Esophagus muscularis mucosa (tissue), 4 donors: ENCODE measurements at regions not wholly inside any gene's neighbourhood (a gene's known extent, or its start where the extent isn't known, plus 50 kb on each side); places are given as distances from the start of the nearest gene placed in this dataset.

Experiments used
- DNase-seq: peaks from one replicate; pipeline ENCODE4 v3.0.0-alpha.2; 2017; ENCODE audit errors: extremely low spot score
- H3K27ac ChIP-seq, 4 donors: fragments of 200-600 bp; sonication (generic); replicated peaks in 1 of 4; 1 replicate in 3 of 4; 2 replicates in 1 of 4; pipeline ENCODE4 v1.5.1; 2016 to 2019; ENCODE audit warnings: mild to moderate bottlenecking in 1 of 4
- H3K27me3 ChIP-seq, 4 donors: fragments of 200-600 bp; sonication (generic); one replicate each; pipeline versions ENCODE4 v1.5.1 to v1.6.0; 2016 to 2019
- H3K36me3 ChIP-seq, 4 donors: fragments of 200-600 bp; sonication (generic); one replicate each; pipeline ENCODE4 v1.5.1; 2016 to 2019
- H3K4me1 ChIP-seq, 4 donors: fragments of 200-600 bp; sonication (generic); one replicate each; pipeline ENCODE4 v1.5.1; 2016 to 2019
- H3K4me3 ChIP-seq, 4 donors: fragments of 200-600 bp; sonication (generic); 1 replicate in 2 of 4; 2 replicates in 2 of 4; pipeline ENCODE4 v1.5.1; 2016 to 2019; ENCODE audit warnings: mild to moderate bottlenecking in 4 of 4, moderate library complexity in 1 of 4
- H3K9me3 ChIP-seq, 4 donors: fragments of 200-600 bp; sonication (generic); 1 replicate in 3 of 4; 2 replicates in 1 of 4; pipeline ENCODE4 v1.5.1; 2016 to 2019
- EP300 ChIP-seq: sonication (generic); formaldehyde crosslinking; IDR thresholded peaks from one replicate; pipeline ENCODE4 v1.6.1; 2017; ENCODE audit warnings: antibody characterized with exemption
- POLR2A ChIP-seq: fragments of 450-650 bp; IDR thresholded peaks from one replicate; pipeline ENCODE4 v1.6.1; 2017; ENCODE audit warnings: antibody characterized with exemption, moderate library complexity, mild to moderate bottlenecking, low read depth
- POLR2AphosphoS5 ChIP-seq, 2 donors: sonication (generic); formaldehyde crosslinking; IDR thresholded peaks; one replicate each; pipeline ENCODE4 v1.6.1; 2017; ENCODE audit warnings: antibody characterized with exemption in 2 of 2
- WGBS: methylation state at CpG from one replicate; pipeline ENCODE4 v1.1.5; 2018; 5-methylcytosine and 5-hydroxymethylcytosine counted together
- intact Hi-C: fragments of 100-400 bp; cut with DNase I; formaldehyde crosslinking; loops from one replicate; pipeline ENCODE4 v1.15.1; 2023
- TF ChIP-seq, protein P1 (sequence below), 3 experiments: fragments of 200-600 bp in 2 of 3; fragments of 450-650 bp in 1 of 3; sonication (generic) in 2 of 3; IDR thresholded peaks; one replicate each; pipeline ENCODE4 v1.5.1; 2017 to 2019; ENCODE audit warnings: antibody characterized with exemption in 3 of 3, mild to moderate bottlenecking in 2 of 3, moderate library complexity in 1 of 3

DNA sequence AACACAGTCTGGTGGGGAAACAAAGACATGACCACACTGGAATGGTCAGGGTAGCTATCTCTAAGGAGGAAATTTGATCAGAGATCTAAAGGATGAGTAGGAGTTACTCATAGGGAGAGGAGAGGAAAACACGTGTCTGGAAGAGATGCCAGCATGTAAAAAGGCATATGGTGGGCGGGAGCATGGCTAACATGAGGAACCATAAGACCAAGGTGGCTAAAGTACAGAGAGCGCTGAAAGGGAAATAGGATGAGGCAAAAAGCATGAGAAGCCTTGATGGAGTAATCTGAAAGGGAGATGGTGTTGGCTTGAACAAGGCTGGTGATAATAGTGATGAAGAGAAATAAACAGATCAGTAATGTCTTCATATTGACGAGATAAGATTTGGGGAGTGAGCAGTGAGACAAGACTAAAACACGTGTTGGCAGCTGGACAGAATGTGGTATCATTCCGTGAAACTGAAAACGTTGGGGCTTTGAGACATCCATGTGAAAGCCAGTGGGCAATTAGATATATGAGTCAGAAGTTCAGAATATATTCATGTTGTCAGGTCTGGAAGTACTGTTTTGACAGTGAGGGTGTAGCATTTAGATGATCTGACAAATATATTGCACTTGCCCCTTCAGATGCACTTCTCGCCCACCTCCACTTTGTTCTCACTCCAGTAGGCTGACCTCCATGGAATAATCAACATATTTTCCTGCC is 209.1 kb upstream of the KCNN2 start:
- DNase-seq: no peak
- WGBS: 78% methylated on average over 8 of the region's 8 CpGs
- H3K9me3 ChIP-seq: peaks cover 0 to 9% (median 3%) of the 10 kb centered on the region in 4 donors
- no peak for TF ChIP-seq EP300
- TF ChIP-seq, protein P1, sequence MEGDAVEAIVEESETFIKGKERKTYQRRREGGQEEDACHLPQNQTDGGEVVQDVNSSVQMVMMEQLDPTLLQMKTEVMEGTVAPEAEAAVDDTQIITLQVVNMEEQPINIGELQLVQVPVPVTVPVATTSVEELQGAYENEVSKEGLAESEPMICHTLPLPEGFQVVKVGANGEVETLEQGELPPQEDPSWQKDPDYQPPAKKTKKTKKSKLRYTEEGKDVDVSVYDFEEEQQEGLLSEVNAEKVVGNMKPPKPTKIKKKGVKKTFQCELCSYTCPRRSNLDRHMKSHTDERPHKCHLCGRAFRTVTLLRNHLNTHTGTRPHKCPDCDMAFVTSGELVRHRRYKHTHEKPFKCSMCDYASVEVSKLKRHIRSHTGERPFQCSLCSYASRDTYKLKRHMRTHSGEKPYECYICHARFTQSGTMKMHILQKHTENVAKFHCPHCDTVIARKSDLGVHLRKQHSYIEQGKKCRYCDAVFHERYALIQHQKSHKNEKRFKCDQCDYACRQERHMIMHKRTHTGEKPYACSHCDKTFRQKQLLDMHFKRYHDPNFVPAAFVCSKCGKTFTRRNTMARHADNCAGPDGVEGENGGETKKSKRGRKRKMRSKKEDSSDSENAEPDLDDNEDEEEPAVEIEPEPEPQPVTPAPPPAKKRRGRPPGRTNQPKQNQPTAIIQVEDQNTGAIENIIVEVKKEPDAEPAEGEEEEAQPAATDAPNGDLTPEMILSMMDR (IDR thresholded peaks at IDR 0.05): no peak
- no peak for TF ChIP-seq POLR2AphosphoS5 (IDR thresholded peaks at IDR 0.05)
- TF ChIP-seq POLR2A: no peak
- H3K27me3 ChIP-seq: no peaks in the 10 kb centered on the region
- no peaks in the 10 kb centered on the region for H3K4me1 ChIP-seq
- no peak overlapping the region for H3K27ac ChIP-seq
- no peaks in the 10 kb centered on the region for H3K36me3 ChIP-seq
- H3K4me3 ChIP-seq: no peak overlapping the region
- intact Hi-C loops: no loop called here

DNA sequence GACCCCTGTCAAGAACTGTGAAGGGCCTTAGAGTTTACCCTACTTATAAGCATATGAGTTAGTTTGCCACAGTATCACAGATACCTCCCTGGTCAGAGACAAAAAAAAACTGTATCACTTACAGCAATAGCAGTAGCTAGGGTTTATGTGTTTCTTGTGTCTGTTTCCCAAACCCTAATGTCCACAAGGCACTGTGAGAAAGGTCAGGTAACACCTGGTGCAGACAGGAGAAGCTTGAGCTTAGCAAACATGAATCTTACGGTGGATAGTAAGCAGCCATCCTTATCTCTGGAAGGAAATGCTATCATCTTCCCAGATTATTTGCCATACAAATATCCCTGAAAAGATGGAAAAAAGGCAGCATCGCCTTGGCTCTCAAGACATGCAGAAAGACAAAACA is 208.5 kb upstream of the KCNN2 start:
- H3K4me3 ChIP-seq: no peak overlapping the region
- H3K4me1 ChIP-seq: no peaks in the 10 kb centered on the region
- no peaks in the 10 kb centered on the region for H3K27me3 ChIP-seq
- no peaks in the 10 kb centered on the region for H3K36me3 ChIP-seq
- 95% methylated on average over 2 of the region's 2 CpGs for WGBS
- no peak overlapping the region for H3K27ac ChIP-seq
- TF ChIP-seq POLR2A (no peak), POLR2AphosphoS5 (IDR thresholded peaks at IDR 0.05) (no peak), EP300 (no peak)
- TF ChIP-seq, protein P1 (IDR thresholded peaks at IDR 0.05): no peak
- peaks cover 0 to 9% (median 3%) of the 10 kb centered on the region in 4 donors for H3K9me3 ChIP-seq
- DNase-seq: no peak
- intact Hi-C loops: no loop called here

DNA sequence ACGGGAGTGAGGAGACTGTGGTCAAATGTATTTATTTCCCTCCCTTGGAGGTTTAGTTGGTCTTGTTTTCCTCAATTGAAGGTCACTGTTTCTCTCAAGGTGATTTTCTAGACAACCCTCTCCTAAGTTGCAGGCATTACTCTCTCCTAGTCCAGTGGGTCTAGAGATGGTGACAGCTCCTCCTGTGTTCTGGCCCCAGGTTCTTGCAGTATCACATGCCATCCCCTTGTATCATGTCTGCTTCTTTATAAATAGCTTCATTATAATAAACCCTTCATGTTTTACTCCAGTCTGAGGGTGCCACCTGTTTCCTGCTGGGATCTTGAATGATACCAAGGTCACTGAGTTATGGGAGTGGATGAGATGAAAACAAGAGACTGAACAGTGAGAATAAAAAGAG is 208.0 kb upstream of the KCNN2 start:
- H3K36me3 ChIP-seq: no peaks in the 10 kb centered on the region
- H3K4me1 ChIP-seq: no peaks in the 10 kb centered on the region
- no peaks in the 10 kb centered on the region for H3K27me3 ChIP-seq
- intact Hi-C loops: no loop called here
- TF ChIP-seq, protein P1 (IDR thresholded peaks at IDR 0.05): no peak
- no peak for TF ChIP-seq EP300
- TF ChIP-seq POLR2AphosphoS5 (IDR thresholded peaks at IDR 0.05): no peak
- TF ChIP-seq POLR2A: no peak
- WGBS: 69% methylated on average over 1 of the region's 1 CpG
- DNase-seq: no peak
- no peak overlapping the region for H3K4me3 ChIP-seq
- peaks cover 0 to 9% (median 3%) of the 10 kb centered on the region in 4 donors for H3K9me3 ChIP-seq
- no peak overlapping the region for H3K27ac ChIP-seq

DNA sequence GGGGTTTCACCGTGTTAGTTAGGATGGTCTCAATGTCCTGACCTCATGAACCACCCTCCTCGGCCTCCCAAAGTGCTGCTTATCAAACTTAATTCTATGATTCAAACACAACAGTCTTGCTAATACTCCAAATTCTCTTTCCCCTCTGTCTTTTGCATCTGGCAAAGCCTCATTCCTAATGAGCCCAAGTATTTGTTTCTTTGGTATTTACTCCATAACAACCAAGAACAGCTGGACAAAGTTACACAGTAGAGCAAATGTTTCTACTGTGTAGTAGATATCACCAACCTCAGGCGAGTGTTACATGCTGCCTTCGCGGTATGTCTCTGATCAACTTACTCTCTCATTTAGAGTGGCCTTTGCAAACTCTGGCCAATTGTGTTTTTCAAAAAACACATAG is 195.8 kb upstream of the KCNN2 start:
- Histone ChIP-seq H3K4me3 (no peak overlapping the region), H3K27ac (no peak overlapping the region), H3K4me1 (no peaks in the 10 kb centered on the region), H3K36me3 (no peaks in the 10 kb centered on the region), H3K27me3 (no peaks in the 10 kb centered on the region), H3K9me3 (peaks cover 0 to 9% (median 6%) of the 10 kb centered on the region in 4 donors)
- TF ChIP-seq EP300 (no peak), POLR2AphosphoS5 (IDR thresholded peaks at IDR 0.05) (no peak), POLR2A (no peak)
- TF ChIP-seq, protein P1 (IDR thresholded peaks at IDR 0.05): no peak
- intact Hi-C loops: no loop called here
- 86% methylated on average over 5 of the region's 5 CpGs for WGBS
- DNase-seq: no peak

DNA sequence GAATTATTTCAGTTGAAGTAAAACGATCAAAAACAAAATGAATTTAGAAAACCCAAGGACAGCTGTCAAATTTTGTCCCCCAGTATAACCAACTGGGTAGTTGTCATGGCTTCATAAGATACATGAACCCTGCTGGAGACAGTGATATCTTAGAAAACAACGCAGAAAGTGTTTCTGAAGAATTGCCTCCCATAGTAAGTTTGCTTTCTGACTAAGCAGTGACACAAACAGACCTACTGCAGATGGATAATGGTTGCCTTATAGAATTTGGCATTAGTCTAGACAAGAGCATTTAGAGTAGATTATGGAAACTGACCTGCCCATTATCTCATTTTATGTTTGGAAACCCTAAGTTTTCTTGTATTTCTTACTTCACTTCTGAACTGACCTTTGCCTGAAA is 187.7 kb upstream of the KCNN2 start:
- Histone ChIP-seq H3K27me3 (no peaks in the 10 kb centered on the region), H3K27ac (no peak overlapping the region), H3K36me3 (no peaks in the 10 kb centered on the region), H3K9me3 (peaks cover 0 to 5% (median 5%) of the 10 kb centered on the region in 4 donors), H3K4me3 (no peak overlapping the region), H3K4me1 (peaks cover 0 to 32% (median 21%) of the 10 kb centered on the region in 4 donors)
- intact Hi-C loops: no loop called here
- 83% methylated on average over 2 of the region's 2 CpGs for WGBS
- no peak for TF ChIP-seq POLR2AphosphoS5 (IDR thresholded peaks at IDR 0.05)
- TF ChIP-seq POLR2A: no peak
- TF ChIP-seq, protein P1 (IDR thresholded peaks at IDR 0.05): no peak
- no peak for TF ChIP-seq EP300
- no peak for DNase-seq
